PFSK-1 (cell line): ENCODE measurements at regions not wholly inside any gene's neighbourhood (a gene's known extent, or its start where the extent isn't known, plus 50 kb on each side); places are given as distances from the start of the nearest gene placed in this dataset.

Source experiments
- FOXP2 ChIP-seq: optimal IDR thresholded peaks from 2 replicates; pipeline ENCODE3; 2011; ENCODE audit warnings: borderline replicate concordance, control low read depth, inconsistent platforms; ENCODE audit not compliant: insufficient read depth; ENCODE audit errors: extremely low read length, extremely low read depth
- POLR2AphosphoS5 ChIP-seq: IDR thresholded peaks from 2 replicates; pipeline ENCODE4 v1.6.1; 2012; ENCODE audit warnings: low read depth, mild to moderate bottlenecking, control low read depth, low read length, moderate library complexity
- SIN3A ChIP-seq: IDR thresholded peaks from 2 replicates; pipeline ENCODE4 v1.6.1; 2012; ENCODE audit warnings: mild to moderate bottlenecking, low read length, moderate library complexity, borderline replicate concordance; ENCODE audit not compliant: insufficient read depth
- TAF1 ChIP-seq: IDR thresholded peaks from 2 replicates; pipeline ENCODE4 v1.6.1; 2012; ENCODE audit warnings: low read length, control low read depth, borderline replicate concordance; ENCODE audit not compliant: insufficient read depth
- TF ChIP-seq, protein P1 (sequence below), 2 experiments: IDR thresholded peaks; 2 replicates each; pipeline versions ENCODE4 v1.6.1 to v1.8.0; 2011 to 2012; ENCODE audit warnings: low read depth in 2 of 2, low read length in 2 of 2, control low read depth in 1 of 2, inconsistent platforms in 1 of 2, mild to moderate bottlenecking in 1 of 2, moderate library complexity in 1 of 2; ENCODE audit not compliant: insufficient read depth in 1 of 2

DNA sequence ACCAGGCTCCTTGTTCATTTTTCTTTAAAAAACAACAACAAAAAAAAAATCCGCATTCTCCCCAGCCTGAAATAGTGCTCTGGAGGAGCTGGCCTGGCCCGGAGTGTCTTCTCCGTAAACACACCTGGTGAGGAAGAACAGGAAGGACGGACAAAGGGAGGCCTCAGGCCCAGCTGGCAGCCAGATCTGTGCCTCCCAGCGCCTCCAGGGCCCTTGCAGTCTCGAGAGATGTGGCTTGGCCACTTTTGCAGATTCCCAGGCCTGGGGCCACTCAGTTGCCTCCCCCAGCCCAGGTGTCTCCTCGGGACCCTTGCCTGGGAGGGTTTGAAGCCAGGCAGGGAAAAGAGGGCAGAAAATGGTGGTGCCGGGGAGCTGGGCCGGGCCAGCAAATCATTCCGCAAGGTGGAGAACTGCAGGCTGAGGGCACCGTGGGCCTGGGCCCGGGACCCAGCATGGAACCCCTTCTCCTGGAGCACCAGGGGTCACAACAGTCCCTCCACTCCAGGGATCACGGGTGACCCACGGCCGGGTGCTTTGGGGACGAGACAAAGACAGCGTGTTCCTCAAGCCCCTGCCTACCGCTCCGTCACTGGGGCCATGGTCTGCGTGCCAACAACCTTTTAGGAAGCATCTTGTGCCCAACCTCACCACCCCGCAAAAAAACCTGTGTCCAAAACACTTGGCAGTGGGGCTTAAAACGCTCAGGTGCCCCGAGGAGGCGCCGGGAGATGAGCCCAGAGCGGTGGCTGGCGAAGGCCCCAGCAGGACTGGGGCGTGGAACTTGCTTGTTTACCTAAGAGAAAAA, 67.1 kb upstream of the WNT7B start:
- TF ChIP-seq TAF1 (no peak), SIN3A (no peak), POLR2AphosphoS5 (no peak), FOXP2 (no peak)
- TF ChIP-seq, protein P1, sequence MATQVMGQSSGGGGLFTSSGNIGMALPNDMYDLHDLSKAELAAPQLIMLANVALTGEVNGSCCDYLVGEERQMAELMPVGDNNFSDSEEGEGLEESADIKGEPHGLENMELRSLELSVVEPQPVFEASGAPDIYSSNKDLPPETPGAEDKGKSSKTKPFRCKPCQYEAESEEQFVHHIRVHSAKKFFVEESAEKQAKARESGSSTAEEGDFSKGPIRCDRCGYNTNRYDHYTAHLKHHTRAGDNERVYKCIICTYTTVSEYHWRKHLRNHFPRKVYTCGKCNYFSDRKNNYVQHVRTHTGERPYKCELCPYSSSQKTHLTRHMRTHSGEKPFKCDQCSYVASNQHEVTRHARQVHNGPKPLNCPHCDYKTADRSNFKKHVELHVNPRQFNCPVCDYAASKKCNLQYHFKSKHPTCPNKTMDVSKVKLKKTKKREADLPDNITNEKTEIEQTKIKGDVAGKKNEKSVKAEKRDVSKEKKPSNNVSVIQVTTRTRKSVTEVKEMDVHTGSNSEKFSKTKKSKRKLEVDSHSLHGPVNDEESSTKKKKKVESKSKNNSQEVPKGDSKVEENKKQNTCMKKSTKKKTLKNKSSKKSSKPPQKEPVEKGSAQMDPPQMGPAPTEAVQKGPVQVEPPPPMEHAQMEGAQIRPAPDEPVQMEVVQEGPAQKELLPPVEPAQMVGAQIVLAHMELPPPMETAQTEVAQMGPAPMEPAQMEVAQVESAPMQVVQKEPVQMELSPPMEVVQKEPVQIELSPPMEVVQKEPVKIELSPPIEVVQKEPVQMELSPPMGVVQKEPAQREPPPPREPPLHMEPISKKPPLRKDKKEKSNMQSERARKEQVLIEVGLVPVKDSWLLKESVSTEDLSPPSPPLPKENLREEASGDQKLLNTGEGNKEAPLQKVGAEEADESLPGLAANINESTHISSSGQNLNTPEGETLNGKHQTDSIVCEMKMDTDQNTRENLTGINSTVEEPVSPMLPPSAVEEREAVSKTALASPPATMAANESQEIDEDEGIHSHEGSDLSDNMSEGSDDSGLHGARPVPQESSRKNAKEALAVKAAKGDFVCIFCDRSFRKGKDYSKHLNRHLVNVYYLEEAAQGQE (IDR thresholded peaks at IDR 0.05; ENCODE audit: insufficient read depth in 1 of 2, low read depth in 2 of 2, low read length in 2 of 2) = no peak

- TF ChIP-seq POLR2AphosphoS5 = no peak
- no peak for TF ChIP-seq TAF1
- TF ChIP-seq SIN3A = no peak
- TF ChIP-seq, protein P1 (IDR thresholded peaks at IDR 0.05; ENCODE audit: insufficient read depth in 1 of 2, low read depth in 2 of 2, low read length in 2 of 2) = no peak
- TF ChIP-seq FOXP2 = no peak
These were observed 67.9 kb upstream of the WNT7B start for GRCh38 chr22:46044621-46045458.

DNA sequence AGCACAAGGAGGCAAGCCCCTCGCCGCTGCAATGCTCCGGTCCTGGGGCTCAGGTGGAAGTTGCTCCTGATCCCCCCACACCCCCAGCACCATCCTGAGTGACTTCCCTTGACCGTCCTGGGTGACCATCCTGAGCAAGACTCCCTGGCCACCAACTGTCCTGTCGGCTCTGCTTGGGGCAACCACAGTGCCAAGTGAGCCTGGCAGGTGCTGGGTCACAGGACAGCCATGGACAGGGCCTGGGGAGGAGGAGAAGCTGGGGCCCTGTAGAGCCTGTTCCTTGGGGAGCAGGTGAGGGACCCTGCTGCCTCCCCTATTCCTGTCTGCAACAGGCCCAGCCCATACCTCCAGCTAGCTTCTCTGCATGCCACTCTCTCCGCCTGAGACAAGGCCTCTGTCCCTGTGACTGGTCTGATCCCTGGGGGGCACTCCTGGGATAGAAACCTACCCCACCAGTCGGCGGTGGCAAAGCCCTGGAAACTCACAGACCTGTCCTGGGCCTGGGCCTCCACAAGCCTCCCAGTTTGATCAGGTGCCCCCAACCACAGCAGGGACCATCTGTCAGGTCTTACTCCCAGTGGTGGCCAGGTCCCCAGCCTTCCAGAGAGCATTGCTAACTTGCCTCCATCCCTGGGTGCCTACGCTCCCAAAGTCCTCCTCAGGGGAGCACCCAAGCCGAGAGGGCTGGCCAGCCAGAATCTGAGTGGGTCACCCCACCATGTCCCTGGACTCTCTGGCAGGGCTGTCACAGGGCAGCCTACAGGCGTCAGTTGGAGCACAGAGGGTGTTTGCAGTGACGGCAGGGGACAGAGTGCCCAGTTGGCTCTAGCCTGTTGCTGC, 68.7 kb upstream of the WNT7B start:
- no peak for TF ChIP-seq FOXP2
- TF ChIP-seq, protein P1 (IDR thresholded peaks at IDR 0.05; ENCODE audit: insufficient read depth in 1 of 2, low read depth in 2 of 2, low read length in 2 of 2) = no peak
- no peak for TF ChIP-seq POLR2AphosphoS5
- TF ChIP-seq TAF1 = no peak
- no peak for TF ChIP-seq SIN3A

GRCh38 chr22:46046299-46046685, 69.3 kb upstream of the WNT7B start:
- TF ChIP-seq, protein P1 (IDR thresholded peaks at IDR 0.05; ENCODE audit: insufficient read depth in 1 of 2, low read depth in 2 of 2, low read length in 2 of 2) = no peak
- no peak for TF ChIP-seq FOXP2
- no peak for TF ChIP-seq POLR2AphosphoS5
- no peak for TF ChIP-seq TAF1
- no peak for TF ChIP-seq SIN3A
